ENCODE measurements at regions not wholly inside any gene's neighbourhood (a gene's known extent, or its start where the extent isn't known, plus 50 kb on each side); places are given as distances from the start of the nearest gene placed in this dataset.

DNA sequence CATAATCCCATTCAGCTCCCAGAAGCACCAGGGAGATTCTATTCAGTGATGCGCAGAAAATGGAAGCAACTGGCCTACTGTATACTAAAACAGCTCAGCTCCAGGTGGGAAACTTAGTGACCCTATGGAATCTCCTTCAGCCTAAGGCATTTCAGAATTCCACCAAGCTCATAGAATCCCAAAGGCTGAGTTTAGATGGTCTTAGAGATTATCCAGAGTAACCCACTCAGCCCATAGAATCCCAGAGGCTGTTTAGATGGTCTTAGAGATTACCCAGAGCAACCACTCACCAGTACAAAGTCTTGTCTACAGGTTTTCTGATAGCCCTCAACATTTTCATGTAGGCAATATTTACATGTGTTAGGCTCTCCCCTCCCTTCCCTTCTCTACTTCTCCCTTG is 232.0 kb upstream of the SLC14A2 start:
- peaks cover 7% of the 10 kb centered on the region for H3K4me1 ChIP-seq (ENCODE audit: control insufficient read depth, insufficient read depth, low read length)
- H3K9me3 ChIP-seq (ENCODE audit: control insufficient read depth, insufficient read depth, low read depth, low read length), result no peaks in the 10 kb centered on the region
- no peak overlapping the region for H3K4me3 ChIP-seq (ENCODE audit: low read depth, low read length)
- H3K36me3 ChIP-seq (ENCODE audit: control insufficient read depth in 2 of 2, insufficient read depth in 1 of 2, low read length in 2 of 2), result no peaks in the 10 kb centered on the region
- TF ChIP-seq BCL11A (tag by site-specific recombination; IDR thresholded peaks at IDR 0.05; ENCODE audit: low read depth) (no peak), ZNF658 (tag by site-specific recombination; IDR thresholded peaks at IDR 0.05) (no peak), SP7 (tag by site-specific recombination; IDR thresholded peaks at IDR 0.05) (no peak), ZNF132 (tag by site-specific recombination; IDR thresholded peaks at IDR 0.05; ENCODE audit: borderline replicate concordance) (no peak), ZNF623 (tag by site-specific recombination; IDR thresholded peaks at IDR 0.05) (no peak), ZNF138 (tag by site-specific recombination; IDR thresholded peaks at IDR 0.05; ENCODE audit: borderline replicate concordance) (no peak), ZBTB21 (tag by site-specific recombination; IDR thresholded peaks at IDR 0.05) (no peak), ZNF664 (tag by site-specific recombination; IDR thresholded peaks at IDR 0.05) (no peak), ZNF133 (tag by site-specific recombination; IDR thresholded peaks at IDR 0.05) (no peak), ZNF626 (tag by site-specific recombination; IDR thresholded peaks at IDR 0.05) (no peak), ZNF140 (tag by site-specific recombination; IDR thresholded peaks at IDR 0.05) (no peak), ZNF707 (tag by site-specific recombination; IDR thresholded peaks at IDR 0.05) (no peak), KLF16 (tag by site-specific recombination; IDR thresholded peaks at IDR 0.05) (no peak), ZNF555 (tag by site-specific recombination; conservative IDR thresholded peaks at IDR 0.05) (no peak), ZNF311 (tag by site-specific recombination; IDR thresholded peaks at IDR 0.05; ENCODE audit: borderline replicate concordance) (no peak)
- TF ChIP-seq, protein P1, sequence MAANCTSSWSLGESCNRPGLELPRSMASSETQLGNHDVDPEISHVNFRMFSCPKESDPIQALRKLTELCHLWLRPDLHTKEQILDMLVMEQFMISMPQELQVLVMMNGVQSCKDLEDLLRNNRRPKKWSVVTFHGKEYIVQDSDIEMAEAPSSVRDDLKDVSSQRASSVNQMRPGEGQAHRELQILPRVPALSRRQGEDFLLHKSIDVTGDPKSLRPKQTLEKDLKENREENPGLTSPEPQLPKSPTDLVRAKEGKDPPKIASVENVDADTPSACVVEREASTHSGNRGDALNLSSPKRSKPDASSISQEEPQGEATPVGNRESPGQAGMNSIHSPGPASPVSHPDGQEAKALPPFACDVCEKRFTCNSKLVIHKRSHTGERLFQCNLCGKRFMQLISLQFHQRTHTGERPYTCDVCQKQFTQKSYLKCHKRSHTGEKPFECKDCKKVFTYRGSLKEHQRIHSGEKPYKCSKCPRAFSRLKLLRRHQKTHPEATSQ (tag by site-specific recombination; IDR thresholded peaks at IDR 0.05), result no peak
- TF ChIP-seq, protein P2, sequence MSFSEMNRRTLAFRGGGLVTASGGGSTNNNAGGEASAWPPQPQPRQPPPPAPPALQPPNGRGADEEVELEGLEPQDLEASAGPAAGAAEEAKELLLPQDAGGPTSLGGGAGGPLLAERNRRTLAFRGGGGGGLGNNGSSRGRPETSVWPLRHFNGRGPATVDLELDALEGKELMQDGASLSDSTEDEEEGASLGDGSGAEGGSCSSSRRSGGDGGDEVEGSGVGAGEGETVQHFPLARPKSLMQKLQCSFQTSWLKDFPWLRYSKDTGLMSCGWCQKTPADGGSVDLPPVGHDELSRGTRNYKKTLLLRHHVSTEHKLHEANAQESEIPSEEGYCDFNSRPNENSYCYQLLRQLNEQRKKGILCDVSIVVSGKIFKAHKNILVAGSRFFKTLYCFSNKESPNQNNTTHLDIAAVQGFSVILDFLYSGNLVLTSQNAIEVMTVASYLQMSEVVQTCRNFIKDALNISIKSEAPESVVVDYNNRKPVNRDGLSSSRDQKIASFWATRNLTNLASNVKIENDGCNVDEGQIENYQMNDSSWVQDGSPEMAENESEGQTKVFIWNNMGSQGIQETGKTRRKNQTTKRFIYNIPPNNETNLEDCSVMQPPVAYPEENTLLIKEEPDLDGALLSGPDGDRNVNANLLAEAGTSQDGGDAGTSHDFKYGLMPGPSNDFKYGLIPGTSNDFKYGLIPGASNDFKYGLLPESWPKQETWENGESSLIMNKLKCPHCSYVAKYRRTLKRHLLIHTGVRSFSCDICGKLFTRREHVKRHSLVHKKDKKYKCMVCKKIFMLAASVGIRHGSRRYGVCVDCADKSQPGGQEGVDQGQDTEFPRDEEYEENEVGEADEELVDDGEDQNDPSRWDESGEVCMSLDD (tag by site-specific recombination; IDR thresholded peaks at IDR 0.05), result no peak
- TF ChIP-seq, protein P3, sequence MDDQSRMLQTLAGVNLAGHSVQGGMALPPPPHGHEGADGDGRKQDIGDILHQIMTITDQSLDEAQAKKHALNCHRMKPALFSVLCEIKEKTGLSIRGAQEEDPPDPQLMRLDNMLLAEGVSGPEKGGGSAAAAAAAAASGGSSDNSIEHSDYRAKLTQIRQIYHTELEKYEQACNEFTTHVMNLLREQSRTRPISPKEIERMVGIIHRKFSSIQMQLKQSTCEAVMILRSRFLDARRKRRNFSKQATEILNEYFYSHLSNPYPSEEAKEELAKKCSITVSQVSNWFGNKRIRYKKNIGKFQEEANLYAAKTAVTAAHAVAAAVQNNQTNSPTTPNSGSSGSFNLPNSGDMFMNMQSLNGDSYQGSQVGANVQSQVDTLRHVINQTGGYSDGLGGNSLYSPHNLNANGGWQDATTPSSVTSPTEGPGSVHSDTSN (CRISPR knock-in tag; IDR thresholded peaks at IDR 0.05), result no peak
- TF ChIP-seq, protein P4, sequence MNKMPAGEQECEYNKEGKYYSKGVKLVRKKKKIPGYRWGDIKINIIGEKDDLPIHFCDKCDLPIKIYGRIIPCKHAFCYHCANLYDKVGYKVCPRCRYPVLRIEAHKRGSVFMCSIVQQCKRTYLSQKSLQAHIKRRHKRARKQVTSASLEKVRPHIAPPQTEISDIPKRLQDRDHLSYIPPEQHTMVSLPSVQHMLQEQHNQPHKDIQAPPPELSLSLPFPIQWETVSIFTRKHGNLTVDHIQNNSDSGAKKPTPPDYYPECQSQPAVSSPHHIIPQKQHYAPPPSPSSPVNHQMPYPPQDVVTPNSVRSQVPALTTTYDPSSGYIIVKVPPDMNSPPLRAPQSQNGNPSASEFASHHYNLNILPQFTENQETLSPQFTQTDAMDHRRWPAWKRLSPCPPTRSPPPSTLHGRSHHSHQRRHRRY (tag by site-specific recombination; IDR thresholded peaks at IDR 0.05), result no peak
- H3K27ac ChIP-seq (ENCODE audit: extremely low read depth, low read depth, low read length), result no peak overlapping the region
- CTCF ChIA-PET, result interaction anchor here (0.5 to 8.0 kb wide), 13 partner anchors 10 to 1761 kb away, joined by 3 to 98 read pairs (median 4); no protein-coding TSS in a partner anchor
- POLR2A ChIA-PET, result no interaction called here

All from HEK293 (cell line).